Gastrocnemius medialis (tissue), 4 donors: ENCODE measurements at regions not wholly inside any gene's neighbourhood (a gene's known extent, or its start where the extent isn't known, plus 50 kb on each side); places are given as distances from the start of the nearest gene placed in this dataset.

Experiments used
- ATAC-seq, 2 donors: fragments of 150-250 bp; one replicate each; pipeline ENCODE4 v1.9.1; 2016
- DNase-seq, 2 donors: peaks; one replicate each; pipeline ENCODE4 v3.0.0-alpha.2; 2019
- H3K27ac ChIP-seq, 4 donors: fragments of 200-600 bp; sonication (generic); 1 replicate in 1 of 4; 2 replicates in 3 of 4; pipeline ENCODE4 v1.5.1; 2016 to 2018; ENCODE audit warnings: mild to moderate bottlenecking in 2 of 4, moderate library complexity in 1 of 4
- H3K27me3 ChIP-seq, 3 donors: fragments of 200-600 bp; sonication (generic) in 2 of 3; 1 replicate in 1 of 3; 2 replicates in 2 of 3; pipeline versions ENCODE4 v1.5.1 to v1.6.0; 2016 to 2019; ENCODE audit warnings: mild to moderate bottlenecking in 1 of 3, moderate library complexity in 1 of 3
- H3K36me3 ChIP-seq, 2 donors: fragments of 200-600 bp; sonication (generic) in 1 of 2; one replicate each; pipeline ENCODE4 v1.5.1; 2017 to 2018
- H3K4me1 ChIP-seq, 2 donors: fragments of 200-600 bp; sonication (generic) in 1 of 2; one replicate each; pipeline ENCODE4 v1.5.1; 2016 to 2017; ENCODE audit warnings: mild to moderate bottlenecking in 2 of 2
- H3K4me3 ChIP-seq, 4 donors: fragments of 200-600 bp; sonication (generic) in 3 of 4; 1 replicate in 1 of 4; 2 replicates in 3 of 4; pipeline ENCODE4 v1.5.1; 2016 to 2019; ENCODE audit warnings: mild to moderate bottlenecking in 2 of 4
- H3K9me3 ChIP-seq, 3 donors: fragments of 200-600 bp; sonication (generic) in 2 of 3; 1 replicate in 1 of 3; 2 replicates in 2 of 3; pipeline ENCODE4 v1.5.1; 2016 to 2019
- CTCF ChIP-seq, 5 experiments: fragments of 450-650 bp in 3 of 5; fragments of 200-600 bp in 2 of 5; sonication (generic) in 2 of 5; IDR thresholded peaks in 4 of 5; conservative IDR thresholded peaks in 1 of 5; 1 replicate in 4 of 5; 2 replicates in 1 of 5; pipeline ENCODE4 v1.5.1; 2016 to 2019; ENCODE audit warnings: antibody characterized with exemption in 5 of 5, mild to moderate bottlenecking in 3 of 5, moderate library complexity in 3 of 5
- POLR2A ChIP-seq, 2 donors: fragments of 450-650 bp; IDR thresholded peaks; one replicate each; pipeline ENCODE4 v1.6.1; 2017; ENCODE audit warnings: antibody characterized with exemption in 2 of 2, mild to moderate bottlenecking in 2 of 2, moderate library complexity in 2 of 2
- in situ Hi-C, 4 donors: fragments of 200-750 bp; cut with MboI; loops; one replicate each; pipeline versions ENCODE4 v1.15.0 to v1.8.0; 2017; ENCODE audit warnings: low sequenced_read_pairs in 4 of 4
- intact Hi-C: fragments of 100-400 bp; cut with DNase I; formaldehyde crosslinking; loops from one replicate; pipeline ENCODE4 v1.15.1; 2023; ENCODE audit warnings: low total_unique reads

GRCh38 chr11:16421826-16422225, 65.5 kb upstream of the SOX6 start:
- peaks cover 11 to 14% of the 10 kb centered on the region in 2 donors for H3K4me1 ChIP-seq
- H3K27me3 ChIP-seq: no peaks in the 10 kb centered on the region
- in situ Hi-C loops (no loop called here), intact Hi-C loops (no loop called here)
- no peak overlapping the region for H3K4me3 ChIP-seq
- no peaks in the 10 kb centered on the region for H3K9me3 ChIP-seq
- H3K27ac ChIP-seq: no peak overlapping the region
- no peak for DNase-seq
- TF ChIP-seq CTCF (IDR thresholded peaks at IDR 0.05 in 4 of 5, conservative IDR thresholded peaks at IDR 0.05 in 1 of 5): no peak
- no peak for TF ChIP-seq POLR2A (IDR thresholded peaks at IDR 0.05)
- no peak for ATAC-seq
- no peaks in the 10 kb centered on the region for H3K36me3 ChIP-seq

- Histone ChIP-seq H3K4me1 (peaks cover 5 to 14% of the 10 kb centered on the region in 2 donors), H3K36me3 (no peaks in the 10 kb centered on the region)
Measured at GRCh38 chr11:16418428-16419097, 62.2 kb upstream of the SOX6 start.

GRCh38 chr11:16412525-16413172, 56.3 kb upstream of the SOX6 start:
- Histone ChIP-seq H3K36me3 (no peaks in the 10 kb centered on the region), H3K9me3 (no peaks in the 10 kb centered on the region), H3K27me3 (no peaks in the 10 kb centered on the region), H3K4me1 (peaks cover 9 to 12% of the 10 kb centered on the region in 2 donors), H3K27ac (no peak overlapping the region), H3K4me3 (no peak overlapping the region)
- intact Hi-C loops (no loop called here), in situ Hi-C loops (no loop called here)
- TF ChIP-seq CTCF (IDR thresholded peaks at IDR 0.05 in 4 of 5, conservative IDR thresholded peaks at IDR 0.05 in 1 of 5) (no peak), POLR2A (IDR thresholded peaks at IDR 0.05) (no peak)
- no peak for ATAC-seq
- no peak for DNase-seq

More at GRCh38 chr11:16418428-16419097, 62.2 kb upstream of the SOX6 start:
- no peaks in the 10 kb centered on the region for H3K27me3 ChIP-seq
- in situ Hi-C loops: no loop called here
- H3K4me3 ChIP-seq: no peak overlapping the region
- H3K9me3 ChIP-seq: no peaks in the 10 kb centered on the region
- TF ChIP-seq POLR2A (IDR thresholded peaks at IDR 0.05) (no peak), CTCF (IDR thresholded peaks at IDR 0.05 in 4 of 5, conservative IDR thresholded peaks at IDR 0.05 in 1 of 5) (no peak)
- ATAC-seq (no peak), DNase-seq (no peak)
- H3K27ac ChIP-seq: no peak overlapping the region
- intact Hi-C loops: no loop called here

- no peak for TF ChIP-seq CTCF (IDR thresholded peaks at IDR 0.05 in 4 of 5, conservative IDR thresholded peaks at IDR 0.05 in 1 of 5)
- no peak for TF ChIP-seq POLR2A (IDR thresholded peaks at IDR 0.05)
- H3K4me3 ChIP-seq: no peak overlapping the region
- no peak overlapping the region for H3K27ac ChIP-seq
- DNase-seq (peak in 1 of 2 donors; percentile 13), ATAC-seq (no peak)
- peaks cover 12% of the 10 kb centered on the region in 2 donors for H3K4me1 ChIP-seq
- H3K9me3 ChIP-seq: no peaks in the 10 kb centered on the region
- no peaks in the 10 kb centered on the region for H3K27me3 ChIP-seq
- no peaks in the 10 kb centered on the region for H3K36me3 ChIP-seq
- intact Hi-C loops: no loop called here
- in situ Hi-C loops: no loop called here
Measured at GRCh38 chr11:16410479-16410878, 54.1 kb upstream of the SOX6 start.
